Activated CD4-positive, alpha-beta T cell treated with anti-CD3 and anti-CD28 coated beads, Interleukin-2, amount 50 U/mL, for 48 hours (primary cell): ENCODE measurements at regions not wholly inside any gene's neighbourhood (a gene's known extent, or its start where the extent isn't known, plus 50 kb on each side); places are given as distances from the start of the nearest gene placed in this dataset.
"Not testable (repeated sequence)": the region's sequence is repeated elsewhere in the genome, so short reads cannot be mapped to it uniquely, and the experiment has no call there.

Experiments used
- DNase-seq, 2 experiments: peaks; one replicate each; pipeline ENCODE4 v3.0.0-alpha.2; 2020

DNA sequence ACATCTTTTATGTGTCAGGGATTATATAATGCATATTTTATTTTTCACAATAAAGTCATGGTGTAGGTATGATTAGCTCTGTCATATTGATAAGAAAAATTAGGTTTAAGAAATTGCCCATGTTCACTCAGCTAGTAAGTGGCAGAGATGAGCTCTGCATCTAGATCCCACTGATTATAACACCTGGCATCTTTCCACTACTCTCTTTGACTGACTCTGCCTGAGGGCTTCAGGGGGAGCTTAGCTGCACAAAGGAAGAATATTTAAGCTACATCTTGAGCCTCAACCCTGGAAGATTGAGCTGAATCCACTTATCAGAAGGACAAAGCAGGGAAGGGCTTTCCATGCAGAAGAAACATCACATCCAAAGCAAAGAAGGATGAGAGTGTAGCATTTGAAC is 190.4 kb downstream of the MIS18A start:
- no peak for DNase-seq

DNA sequence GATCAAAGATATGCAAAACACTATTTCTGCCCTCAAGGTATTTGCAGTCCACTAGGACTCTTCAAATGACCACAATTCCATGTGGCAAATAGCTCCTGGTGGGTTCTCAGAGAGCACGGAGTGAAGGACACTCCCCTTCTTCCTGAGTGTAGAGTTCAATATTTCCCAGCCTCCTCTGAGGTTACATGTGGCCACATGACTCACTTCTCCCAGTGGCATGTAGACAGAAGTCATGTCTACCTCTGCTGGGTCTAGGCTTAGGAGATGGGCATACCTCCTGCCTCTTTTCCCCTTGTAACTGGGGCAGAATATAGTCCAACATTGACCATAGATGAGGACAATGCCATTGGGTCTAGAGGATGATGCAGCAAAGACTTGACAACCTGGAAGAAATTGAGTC is 191.4 kb downstream of the MIS18A start:
- no peak for DNase-seq

DNA sequence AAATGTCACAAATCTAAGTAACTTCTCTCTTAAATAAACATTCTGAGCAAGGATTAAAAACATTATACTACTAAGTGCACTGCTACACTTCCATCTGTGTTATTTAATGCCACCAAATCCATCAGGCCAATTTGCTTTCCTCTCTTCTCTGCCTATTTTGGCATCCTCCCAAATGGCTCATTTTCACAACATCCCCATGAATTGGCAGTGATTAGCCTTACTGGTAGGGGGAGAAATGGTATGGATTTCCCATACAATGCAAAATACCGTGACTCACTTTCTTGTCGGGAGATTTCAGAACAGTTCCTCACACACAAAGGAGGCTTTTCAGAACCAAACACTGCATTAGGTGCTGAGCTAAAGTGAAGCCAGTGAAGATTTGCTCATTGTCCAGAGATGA is 195.7 kb downstream of the MIS18A start:
- no peak for DNase-seq

DNA sequence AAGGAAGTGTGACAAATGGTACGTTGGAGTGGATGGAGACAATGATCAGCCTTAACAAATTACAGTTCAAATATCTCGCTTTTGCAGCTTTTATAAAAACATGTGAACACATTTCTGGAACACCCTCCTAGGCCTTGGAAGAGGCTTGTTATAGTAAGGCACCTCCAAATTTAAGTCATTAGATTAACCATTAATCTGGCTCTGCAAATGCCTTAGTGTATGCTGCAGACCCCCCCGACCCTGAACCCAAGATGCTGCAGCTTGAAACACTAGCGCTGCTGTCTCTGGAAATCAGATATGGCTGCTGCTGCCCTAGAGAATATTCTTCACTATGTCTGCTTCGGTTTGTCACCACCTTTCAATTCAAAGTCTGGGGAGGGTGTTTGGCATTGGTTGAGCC is 196.4 kb downstream of the MIS18A start:
- DNase-seq, result no peak

DNA sequence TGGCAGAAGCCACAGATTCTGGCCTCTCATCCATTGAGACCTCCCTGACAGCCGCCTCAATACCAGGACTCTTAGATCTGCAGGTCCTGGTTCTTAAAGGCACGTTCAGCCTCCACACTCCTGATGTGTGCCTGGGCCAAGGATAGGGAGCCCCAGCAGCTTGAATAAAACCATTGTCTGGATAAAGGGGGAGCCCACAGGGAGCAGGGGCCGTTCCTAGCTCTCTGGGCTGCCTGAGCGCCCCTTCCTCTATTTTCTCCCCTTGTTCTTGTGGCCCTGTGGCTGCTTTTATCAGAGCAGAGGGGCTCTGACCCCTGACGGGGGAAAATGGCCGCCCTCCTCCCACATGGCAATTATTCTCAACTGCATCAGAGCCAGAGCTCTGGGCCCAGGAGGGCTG is 200.8 kb downstream of the HUNK start:
- DNase-seq, result no peak

DNA sequence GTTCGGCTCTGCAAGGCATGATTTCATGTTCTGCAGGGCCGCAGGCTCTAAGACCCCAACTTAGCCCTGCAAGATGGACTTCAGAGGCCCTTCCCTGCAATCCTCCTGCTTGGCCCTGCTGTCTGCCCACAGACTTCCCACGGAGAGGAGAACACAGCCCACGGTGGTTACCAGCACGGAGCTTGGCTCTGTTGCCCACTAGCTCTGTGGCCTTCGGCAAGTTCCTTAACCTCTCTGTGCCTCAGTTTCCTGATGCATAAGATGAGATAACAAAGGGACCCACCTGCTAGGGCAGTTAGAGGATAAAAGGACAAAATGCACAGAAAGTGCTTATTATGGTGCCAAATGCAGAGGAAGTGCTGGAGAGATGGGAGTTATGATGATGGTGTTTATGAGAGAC is 200.4 kb downstream of the HUNK start:
- DNase-seq, result no peak

DNA sequence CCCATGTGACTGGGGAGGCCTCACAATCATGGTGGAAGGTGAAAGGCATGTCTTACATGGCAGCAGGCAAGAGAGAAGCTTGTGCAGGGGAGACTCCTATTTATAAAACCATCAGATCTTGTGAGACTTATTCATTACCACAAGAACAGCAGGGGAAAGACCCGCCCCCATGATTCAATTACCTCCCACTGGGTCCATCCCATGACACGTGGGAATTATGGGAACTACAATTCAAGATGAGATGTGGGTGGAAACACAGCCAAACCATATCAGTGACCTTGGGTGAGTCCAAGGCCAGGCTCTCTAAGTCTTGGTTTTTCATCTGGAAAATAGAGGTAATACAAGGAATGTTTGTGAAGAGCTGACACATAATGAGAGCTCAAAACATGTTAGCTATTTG is 198.8 kb downstream of the HUNK start:
- DNase-seq, result not testable (repeated sequence)

DNA sequence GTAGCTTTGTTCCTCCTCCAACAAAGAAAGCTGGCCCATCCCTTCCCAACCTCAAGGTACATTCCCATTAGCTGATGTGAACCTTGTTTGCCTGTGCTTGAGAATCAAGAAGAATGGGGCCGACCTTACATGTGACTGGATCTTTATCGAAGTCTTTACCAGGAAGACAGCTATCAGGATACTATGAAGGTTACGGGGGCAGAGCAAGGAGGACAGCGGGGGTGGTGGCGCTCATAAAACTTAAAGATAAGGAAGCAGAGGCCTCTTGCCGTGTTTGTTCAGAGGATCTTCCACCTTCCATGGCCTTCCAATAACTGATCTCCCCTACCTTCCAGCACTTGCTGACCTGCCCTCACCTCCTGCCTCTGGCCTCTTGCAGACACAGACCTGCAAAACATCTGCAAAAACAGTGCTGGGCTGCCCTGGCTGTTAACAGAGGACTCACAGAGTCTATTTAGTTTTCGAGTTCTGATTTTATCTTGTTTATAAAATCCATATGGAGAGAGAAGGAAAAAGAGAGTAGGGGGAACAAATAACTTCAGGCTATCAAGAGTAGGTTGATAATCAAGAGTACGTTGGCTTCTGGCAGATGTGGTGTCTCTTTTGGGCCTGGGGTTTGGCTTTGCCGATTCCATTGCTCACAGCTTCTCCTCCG is 198.0 kb downstream of the HUNK start:
- no peak for DNase-seq

DNA sequence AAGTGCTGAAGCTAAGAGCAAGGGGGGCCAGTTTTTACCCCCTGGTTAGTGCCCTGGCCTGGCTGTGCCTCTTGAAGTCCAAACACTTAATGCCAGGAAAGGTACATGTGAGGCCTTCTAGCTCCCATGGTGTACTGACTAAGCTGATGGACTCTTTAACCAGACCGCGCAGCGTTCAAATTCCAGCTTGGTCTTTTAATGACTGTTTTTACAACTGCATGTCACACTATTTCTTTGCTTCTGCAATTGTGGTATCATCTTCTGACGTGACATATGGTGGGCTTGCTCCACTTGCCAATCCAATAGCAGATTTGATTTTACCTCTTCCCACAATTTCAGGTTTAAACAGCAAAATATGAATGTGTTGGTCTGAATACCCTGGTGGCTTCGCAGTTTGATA is 197.3 kb downstream of the HUNK start:
- DNase-seq, result no peak

DNA sequence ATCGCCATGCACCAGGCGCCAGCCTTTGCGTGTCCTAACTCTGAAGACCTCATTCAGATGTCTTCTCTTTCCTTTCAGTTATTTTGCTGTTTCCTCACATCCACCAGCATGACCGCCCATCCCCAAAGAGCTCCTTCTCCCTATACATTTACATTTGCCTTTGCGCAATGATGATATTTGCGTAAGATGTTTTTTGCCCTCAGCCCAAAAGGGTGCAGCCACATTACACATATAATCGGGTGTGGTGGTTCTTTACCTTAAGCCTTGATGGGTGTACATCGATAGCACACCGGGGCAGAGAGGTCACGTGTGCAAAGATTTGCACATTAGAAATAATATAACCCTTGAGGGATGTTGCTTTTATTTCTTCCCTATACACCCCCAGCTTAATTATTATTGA is 192.8 kb downstream of the HUNK start:
- DNase-seq, result no peak

DNA sequence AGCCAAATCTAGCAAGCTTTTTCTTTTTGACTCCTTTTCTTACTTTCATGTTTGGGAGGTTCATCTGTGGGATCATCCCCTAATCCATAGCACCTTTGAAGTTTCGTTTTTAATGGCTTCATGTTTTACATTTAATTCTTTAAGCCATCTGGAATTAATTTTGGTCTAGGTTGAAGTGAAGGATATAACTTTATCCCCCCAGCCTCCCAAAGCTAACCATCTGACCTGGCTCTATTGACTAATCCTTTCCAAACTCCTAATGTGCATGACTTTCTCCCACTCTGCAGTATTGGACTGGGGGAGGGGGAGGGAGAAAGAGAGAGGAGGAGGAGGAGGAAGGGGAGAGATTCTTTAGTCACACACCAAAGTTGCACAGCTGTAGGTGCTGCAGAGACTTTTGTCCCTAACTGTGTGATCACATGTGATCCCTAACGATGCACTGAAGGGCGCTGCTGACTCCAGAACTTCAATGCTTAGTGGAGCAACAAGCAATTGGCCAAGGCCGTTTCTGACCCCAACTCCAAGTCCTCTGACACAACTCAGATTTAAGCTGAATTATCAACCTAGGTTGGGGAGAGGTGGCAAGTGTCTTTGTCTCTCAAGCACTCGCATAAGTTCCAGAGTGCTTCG is 191.6 kb downstream of the HUNK start:
- DNase-seq, result no peak

DNA sequence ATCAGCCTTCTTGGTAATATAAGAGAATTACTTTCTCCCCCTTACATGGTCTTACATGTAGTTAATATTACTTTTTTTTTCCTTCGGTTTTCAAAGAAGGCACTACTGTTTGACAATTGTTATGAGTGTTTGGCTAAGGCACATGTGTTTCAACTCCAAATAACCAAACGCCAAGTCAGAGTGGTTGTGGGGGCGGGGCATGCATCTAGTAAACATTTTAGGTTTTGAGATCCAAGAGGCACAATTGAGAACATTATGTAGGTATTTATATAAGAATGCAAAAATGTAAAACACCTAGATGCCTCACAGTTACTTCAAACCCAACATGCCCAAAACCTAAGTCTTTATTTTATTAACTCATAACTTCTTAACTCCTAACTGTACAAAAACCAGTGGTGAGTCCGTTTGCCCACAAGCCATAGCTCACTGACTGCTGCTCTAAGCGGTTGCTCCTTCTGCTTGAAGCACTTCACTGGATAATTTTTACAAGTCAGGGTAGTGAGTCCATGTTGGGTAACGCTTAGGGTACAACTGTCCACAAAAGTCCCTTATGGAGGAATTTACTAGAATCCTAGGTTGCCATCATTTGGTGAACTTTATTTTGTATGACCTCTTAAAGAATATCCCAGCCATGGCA is 189.9 kb downstream of the HUNK start:
- no peak for DNase-seq

DNA sequence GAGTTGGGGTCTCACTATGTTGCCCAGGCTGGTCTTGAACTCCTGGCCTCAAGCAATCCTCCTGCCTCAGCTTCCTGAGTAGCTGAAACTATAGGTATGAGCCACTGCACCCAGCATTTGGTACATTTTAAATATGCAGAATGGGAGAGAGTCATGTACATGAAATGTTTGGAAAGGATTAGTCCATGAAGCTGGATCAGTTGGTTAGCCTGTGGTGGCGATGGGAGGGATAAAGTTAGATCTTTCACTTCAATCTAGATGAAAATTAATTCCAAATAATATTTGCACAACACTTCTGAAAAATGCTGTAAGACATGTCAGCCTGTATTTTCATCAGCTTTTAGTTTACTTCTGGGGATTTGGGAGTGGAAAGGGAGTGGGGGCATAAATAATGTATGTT is 188.9 kb downstream of the HUNK start:
- DNase-seq, result no peak

DNA sequence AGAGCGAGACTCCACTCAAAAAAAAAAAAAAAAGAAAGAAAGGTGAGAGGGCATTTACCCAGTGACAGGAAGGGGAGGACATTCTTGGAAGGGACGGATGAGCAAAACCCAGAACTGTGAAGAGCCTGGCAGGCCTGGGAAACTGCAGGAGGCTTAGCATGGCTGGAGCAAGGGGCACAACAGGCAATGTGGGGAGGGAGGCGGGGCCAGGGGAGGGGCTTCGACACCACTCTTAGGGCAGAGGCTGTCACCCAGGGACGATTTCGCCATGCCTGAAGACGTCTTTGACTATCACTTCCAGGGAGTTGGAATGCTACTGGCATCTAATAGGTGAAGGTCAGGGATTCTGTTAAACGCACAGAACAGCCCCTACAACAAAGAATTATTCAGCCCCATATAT is 184.0 kb downstream of the HUNK start:
- no peak for DNase-seq

DNA sequence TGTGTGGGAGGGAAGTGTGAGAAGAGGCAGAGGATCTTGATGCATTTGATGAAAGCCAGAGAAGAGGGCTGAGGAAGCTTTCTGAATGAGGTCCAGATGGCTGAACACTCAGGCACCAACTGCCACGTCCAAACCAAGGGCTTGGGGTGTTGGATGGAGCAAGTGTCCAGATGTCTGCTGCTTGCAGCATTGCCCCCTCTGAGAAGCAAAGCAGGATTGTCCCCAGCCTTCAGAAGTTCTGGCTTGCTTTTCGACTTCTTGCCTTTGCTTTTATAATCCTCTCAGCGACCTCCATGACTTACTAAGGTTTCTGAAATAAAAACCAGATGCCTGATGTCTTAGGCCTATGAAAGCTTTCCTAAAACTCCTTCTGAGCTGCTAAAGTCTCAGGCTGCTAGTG is 182.5 kb downstream of the HUNK start:
- DNase-seq, result no peak
